GM19035 (cell line): ENCODE measurements at regions not wholly inside any gene's neighbourhood (a gene's known extent, or its start where the extent isn't known, plus 50 kb on each side); places are given as distances from the start of the nearest gene placed in this dataset.
"Not testable (repeated sequence)": the region's sequence is repeated elsewhere in the genome, so short reads cannot be mapped to it uniquely, and the experiment has no call there.

Source experiments
- ATAC-seq: cut with Tn5 transposase; IDR thresholded peaks from one replicate; pipeline ENCODE4 v1.9.1; 2021; ENCODE audit not compliant: unreplicated experiment

- no peak for ATAC-seq
These were observed 418.3 kb upstream of the POU3F2 start for GRCh38 chr6:98416027-98416426.

- ATAC-seq = not testable (repeated sequence)
These were observed 417.7 kb upstream of the POU3F2 start for GRCh38 chr6:98416497-98417158.

DNA sequence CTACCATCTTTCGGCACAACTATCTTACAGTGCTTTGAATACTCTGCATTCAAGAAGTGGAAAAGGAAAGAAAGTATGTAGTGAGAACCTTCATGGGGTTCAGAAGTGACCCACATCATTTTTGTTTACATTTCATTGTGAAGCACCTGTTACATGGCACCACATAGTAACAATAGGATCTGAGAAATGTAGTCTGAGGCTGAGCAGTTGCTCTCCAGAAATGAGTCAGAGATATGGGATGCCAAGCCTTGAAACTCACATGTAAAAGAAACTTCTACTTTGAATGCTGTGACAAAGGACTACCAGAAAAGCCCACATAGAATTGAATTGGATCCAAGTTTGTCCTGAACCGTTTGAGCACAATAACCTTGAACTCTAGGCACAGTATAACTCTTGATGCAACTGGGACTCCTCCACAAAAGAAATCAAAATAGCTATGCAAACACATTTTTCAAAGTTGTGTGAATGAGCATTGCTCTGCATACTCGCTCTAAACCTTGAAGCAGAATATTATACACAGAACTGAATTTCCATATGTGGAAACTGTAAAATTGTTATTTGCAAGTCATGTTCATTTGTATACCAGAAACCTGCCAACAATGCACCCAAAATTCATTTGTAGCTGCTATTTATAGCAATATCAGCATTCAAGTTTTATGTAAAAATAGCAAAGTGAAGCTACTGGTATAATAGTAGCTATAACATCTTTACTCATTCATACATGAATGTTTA, 400.9 kb upstream of the POU3F2 start:
- ATAC-seq = peak; percentile 71

- no peak for ATAC-seq
These were observed 390.7 kb upstream of the POU3F2 start for GRCh38 chr6:98443633-98444032.

DNA sequence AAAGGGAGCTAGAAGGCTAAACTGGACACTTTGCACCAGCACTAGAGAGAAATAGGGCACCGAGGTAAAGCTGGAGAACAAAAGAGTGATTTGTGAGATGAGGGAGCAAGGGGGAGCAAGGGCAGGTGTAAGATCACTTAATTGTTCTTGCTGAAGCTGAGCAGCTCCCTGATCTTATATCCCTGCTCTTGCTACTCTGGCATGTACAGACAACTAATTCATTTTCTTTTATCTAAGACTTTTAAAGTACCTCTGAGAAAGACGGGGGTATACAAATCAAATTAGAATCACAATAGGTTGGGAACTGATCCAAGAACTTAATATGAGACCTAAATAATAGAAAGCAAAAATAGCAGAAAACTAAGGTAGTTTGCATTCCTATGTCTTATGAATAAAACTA, 381.7 kb upstream of the POU3F2 start:
- no peak for ATAC-seq

GRCh38 chr6:98454809-98455322, 379.5 kb upstream of the POU3F2 start:
- ATAC-seq = no peak

DNA sequence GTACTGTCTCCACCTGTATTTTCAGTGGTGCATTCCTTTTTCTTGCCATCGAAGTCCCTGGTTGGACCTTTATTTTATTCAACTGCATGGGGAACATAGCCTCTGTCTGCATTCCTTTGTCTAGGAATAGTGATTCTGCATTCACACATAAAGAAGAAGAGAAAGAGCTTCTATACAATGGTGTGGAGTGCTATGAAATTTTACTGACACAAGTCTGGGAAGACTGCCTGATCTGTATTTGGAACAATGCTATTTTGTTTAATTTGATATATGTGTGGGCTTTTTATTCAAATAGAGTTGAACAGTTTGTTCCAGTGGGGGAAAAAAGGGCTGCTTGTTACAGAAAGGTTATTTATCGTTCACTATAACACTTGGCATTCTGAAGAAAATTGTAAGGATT, 375.7 kb upstream of the POU3F2 start:
- no peak for ATAC-seq

- no peak for ATAC-seq
These were observed 371.1 kb upstream of the POU3F2 start for GRCh38 chr6:98463038-98464000.

DNA sequence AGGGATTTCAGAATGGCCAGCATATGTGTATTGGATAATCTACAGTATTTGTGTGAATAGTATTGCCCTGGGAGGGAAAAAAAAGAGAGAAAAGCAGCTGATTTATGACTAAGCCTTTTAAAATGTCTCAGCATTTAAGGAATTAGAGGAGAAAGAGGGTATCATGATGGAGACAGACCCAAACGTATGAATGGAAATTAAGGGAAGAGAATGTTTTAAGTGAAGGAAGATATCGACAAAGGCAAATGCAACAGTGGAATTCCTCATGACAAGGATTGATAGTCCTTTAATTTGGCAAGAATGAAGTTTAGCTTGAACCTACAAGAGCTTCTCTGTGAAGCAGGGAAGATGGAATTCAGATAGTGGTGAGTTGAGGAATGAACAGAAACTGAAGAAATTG, 367.3 kb upstream of the POU3F2 start:
- ATAC-seq = no peak

DNA sequence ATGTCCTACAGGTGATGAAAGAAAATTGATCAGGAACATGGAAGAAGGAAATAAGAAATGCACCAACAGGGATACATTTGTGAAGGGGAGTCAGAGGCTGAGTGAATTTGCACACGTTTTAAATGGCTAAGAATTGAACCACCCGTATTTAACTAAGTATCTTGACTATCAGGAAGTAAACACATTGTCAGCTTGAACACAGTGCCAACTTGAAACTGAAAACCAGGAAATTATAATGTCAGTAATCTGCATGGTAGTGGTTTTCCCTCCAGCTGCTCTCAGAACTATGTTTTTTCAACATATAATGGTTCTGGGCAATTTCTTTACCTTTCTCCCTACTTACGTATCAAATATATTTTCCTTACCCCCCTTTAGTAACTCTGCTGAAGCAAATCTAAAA, 366.5 kb upstream of the POU3F2 start:
- ATAC-seq = no peak

DNA sequence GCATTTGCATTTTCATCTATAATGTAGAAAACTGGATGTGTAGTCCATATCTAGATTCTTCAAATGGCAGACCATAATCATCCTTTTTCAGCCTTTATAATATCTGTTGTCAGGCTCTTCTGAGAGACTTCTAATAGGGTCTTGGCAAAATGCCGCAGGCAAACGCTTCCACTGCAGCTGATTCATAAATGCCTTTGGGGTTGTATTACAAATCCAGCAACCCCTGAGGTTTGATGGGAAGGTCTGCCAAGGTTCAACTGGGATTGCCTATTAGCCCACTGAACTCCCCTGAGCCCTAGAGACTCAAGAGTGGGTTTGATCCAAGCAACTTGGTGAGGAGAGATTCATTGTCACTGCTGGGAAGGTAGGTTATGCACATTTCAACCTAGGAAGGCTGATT, 365.2 kb upstream of the POU3F2 start:
- no peak for ATAC-seq

DNA sequence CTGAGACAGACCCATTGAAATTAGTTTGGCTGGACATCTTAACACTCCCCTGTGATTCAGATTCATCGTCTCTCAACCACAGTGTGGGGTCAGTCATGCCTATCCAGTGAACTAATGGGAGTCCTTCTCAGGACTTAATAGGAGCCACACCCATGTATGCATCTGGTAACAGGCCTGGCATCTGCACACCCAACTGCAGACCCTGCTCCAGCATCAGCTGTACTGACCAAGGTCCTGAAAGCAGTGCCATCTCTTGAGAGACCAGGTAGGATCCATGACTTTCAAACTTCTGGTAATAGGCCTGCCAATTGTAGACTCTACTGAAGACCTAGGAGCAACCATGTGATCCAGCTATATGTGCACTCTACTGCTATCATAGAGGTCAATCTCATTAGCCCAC, 363.6 kb upstream of the POU3F2 start:
- ATAC-seq = no peak

DNA sequence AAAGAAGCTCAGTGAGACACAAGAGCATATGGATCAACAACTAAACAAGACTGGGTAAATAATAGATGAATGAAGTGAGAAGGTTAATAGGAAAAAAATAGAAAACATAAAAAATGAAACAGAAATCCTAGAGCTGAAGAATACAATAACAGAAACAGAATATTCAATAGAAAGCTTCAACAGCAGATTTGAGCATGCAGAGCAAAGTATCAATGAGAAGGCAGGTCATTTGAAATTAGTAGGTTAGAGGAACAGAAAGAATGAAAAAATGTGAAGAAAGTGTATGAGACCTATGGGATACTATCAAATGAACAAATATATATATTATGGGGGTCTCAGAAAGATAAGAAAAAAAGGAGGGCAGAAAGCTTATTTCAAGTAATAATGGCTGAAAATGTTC, 362.9 kb upstream of the POU3F2 start:
- ATAC-seq = no peak

- no peak for ATAC-seq
These were observed 357.1 kb upstream of the POU3F2 start for GRCh38 chr6:98477231-98477630.

DNA sequence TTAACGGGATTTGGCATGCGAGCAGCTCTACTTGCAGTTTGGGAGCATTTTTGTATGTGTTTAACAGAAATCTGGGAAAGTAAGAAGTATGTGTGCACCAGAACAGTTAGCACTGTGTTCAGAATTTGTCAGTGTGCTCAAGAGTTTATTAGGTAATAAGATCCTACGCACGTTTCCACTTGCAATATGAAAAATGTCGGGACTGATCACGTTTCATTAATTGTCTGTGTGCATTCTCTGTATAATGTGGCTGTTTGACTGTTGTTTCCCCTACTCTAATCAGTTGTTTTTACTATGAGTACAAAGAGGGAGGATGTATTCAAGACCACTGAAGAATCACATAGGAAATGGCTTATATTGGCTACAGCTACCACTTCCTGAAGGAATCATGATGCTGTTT, 349.7 kb upstream of the POU3F2 start:
- ATAC-seq = no peak

DNA sequence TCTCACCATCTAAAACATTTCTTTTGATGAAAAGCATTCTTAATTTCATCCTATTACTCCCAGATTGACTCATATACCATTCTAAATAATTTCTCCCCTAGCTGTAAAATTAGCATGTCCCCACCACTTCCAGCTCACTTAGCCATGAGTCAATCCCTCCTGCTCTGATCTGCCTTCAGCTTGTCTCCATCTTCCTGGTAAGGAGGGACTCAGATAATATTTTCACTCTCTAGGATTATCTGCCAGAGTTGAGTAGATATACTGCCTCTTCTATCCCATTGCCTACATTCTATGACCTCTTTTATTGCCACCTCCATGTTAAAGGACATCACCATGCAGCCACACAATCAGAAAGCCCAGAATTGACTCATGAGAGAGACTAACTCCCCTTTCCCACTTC, 348.8 kb upstream of the POU3F2 start:
- ATAC-seq = no peak

DNA sequence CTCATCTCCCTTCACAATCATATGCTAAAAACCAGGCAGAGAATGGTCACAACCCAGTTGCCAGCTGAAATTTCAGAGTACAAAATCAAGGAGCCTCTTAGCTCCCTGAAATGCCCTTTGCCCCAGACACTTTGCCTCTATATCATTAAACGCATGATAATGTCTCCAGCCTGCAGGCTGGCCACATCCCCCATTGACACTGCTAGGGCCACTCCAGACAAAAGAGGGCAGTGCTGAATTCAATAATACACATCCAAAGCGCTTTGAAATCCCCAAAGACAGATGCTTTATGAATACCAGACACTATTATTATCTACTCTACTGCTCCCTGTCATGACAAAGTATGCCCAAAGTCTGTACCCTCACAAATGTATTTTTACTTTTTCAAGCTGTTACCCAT, 348.3 kb upstream of the POU3F2 start:
- no peak for ATAC-seq

GRCh38 chr6:98487612-98488011, 346.8 kb upstream of the POU3F2 start:
- no peak for ATAC-seq

DNA sequence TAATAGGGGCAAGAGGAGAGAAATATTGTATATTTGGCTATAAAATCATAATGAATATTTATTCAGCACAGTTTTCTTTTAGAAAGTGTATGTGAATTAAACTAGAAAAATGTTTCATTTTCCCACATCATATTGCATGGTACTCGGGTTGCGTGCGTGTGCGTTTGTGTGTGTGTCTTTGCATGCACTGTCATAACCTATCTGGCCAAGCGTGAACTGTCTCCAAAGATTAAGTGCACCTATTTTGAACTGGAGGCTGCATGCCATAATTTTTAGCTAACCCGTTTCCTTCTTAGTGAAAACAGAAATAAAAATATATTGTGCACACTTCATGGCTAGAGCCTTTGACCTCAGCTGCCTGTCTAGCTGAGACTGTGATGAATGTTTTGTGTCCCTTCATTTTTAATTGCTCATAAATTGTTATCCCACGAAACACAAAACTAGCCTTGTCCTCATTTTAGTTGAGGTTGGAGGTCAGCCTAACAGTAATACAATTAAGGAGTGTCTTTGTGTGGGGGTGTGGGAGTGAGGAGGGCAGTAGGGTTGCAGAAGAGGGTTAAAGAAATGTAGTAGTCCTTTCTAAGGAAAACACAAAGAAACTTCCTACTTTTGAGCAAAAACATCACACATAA, 336.1 kb upstream of the POU3F2 start:
- ATAC-seq = no peak

GRCh38 chr6:98498866-98499265, 335.5 kb upstream of the POU3F2 start:
- ATAC-seq = no peak
